HG02610 (cell line): ENCODE measurements at regions not wholly inside any gene's neighbourhood (a gene's known extent, or its start where the extent isn't known, plus 50 kb on each side); places are given as distances from the start of the nearest gene placed in this dataset.

ENCODE experiments used
- ATAC-seq: cut with Tn5 transposase; IDR thresholded peaks from one replicate; pipeline ENCODE4 v1.9.1; 2021; ENCODE audit warnings: mild to moderate bottlenecking, moderate library complexity; ENCODE audit not compliant: unreplicated experiment

GRCh38 chr19:31694761-31695160 is 345.5 kb upstream of the TSHZ3 start:
- ATAC-seq = no peak

GRCh38 chr19:31699421-31699820 is 350.2 kb upstream of the TSHZ3 start:
- ATAC-seq = no peak

- ATAC-seq = no peak
These were observed 351.9 kb upstream of the TSHZ3 start for GRCh38 chr19:31701146-31701545.

- no peak for ATAC-seq
These were observed 356.4 kb upstream of the TSHZ3 start for GRCh38 chr19:31705656-31706055.

- no peak for ATAC-seq
These were observed 356.9 kb upstream of the TSHZ3 start for GRCh38 chr19:31706131-31706530.

- no peak for ATAC-seq
These were observed 357.7 kb upstream of the TSHZ3 start for GRCh38 chr19:31706691-31707620.

GRCh38 chr19:31708520-31708919 is 359.3 kb upstream of the TSHZ3 start:
- no peak for ATAC-seq

- ATAC-seq = no peak
These were observed 360.2 kb upstream of the TSHZ3 start for GRCh38 chr19:31709476-31709875.

GRCh38 chr19:31715249-31715945 is 366.2 kb upstream of the TSHZ3 start:
- ATAC-seq = no peak

GRCh38 chr19:31716826-31717225 is 367.6 kb upstream of the TSHZ3 start:
- no peak for ATAC-seq

- no peak for ATAC-seq
These were observed 368.2 kb upstream of the TSHZ3 start for GRCh38 chr19:31717269-31717923.

- ATAC-seq = no peak
These were observed 368.8 kb upstream of the TSHZ3 start for GRCh38 chr19:31718032-31718431.

- no peak for ATAC-seq
These were observed 369.7 kb upstream of the TSHZ3 start for GRCh38 chr19:31718898-31719297.

- no peak for ATAC-seq
These were observed 373.9 kb upstream of the TSHZ3 start for GRCh38 chr19:31723101-31723500.

GRCh38 chr19:31725051-31725450 is 375.8 kb upstream of the TSHZ3 start:
- ATAC-seq = no peak

- no peak for ATAC-seq
These were observed 378.3 kb upstream of the TSHZ3 start for GRCh38 chr19:31727536-31727935.

- ATAC-seq = no peak
These were observed 381.0 kb upstream of the TSHZ3 start for GRCh38 chr19:31730270-31730669.

- no peak for ATAC-seq
These were observed 384.4 kb upstream of the TSHZ3 start for GRCh38 chr19:31733591-31733990.

GRCh38 chr19:31742249-31742648 is 393.0 kb upstream of the TSHZ3 start:
- ATAC-seq = no peak

GRCh38 chr19:31745731-31746130 is 396.5 kb upstream of the TSHZ3 start:
- ATAC-seq = no peak

- no peak for ATAC-seq
These were observed 400.0 kb upstream of the TSHZ3 start for GRCh38 chr19:31749231-31749630.

GRCh38 chr19:31759359-31759758 is 410.1 kb upstream of the TSHZ3 start:
- no peak for ATAC-seq
